A549 (cell line): ENCODE measurements at regions not wholly inside any gene's neighbourhood (a gene's known extent, or its start where the extent isn't known, plus 50 kb on each side); places are given as distances from the start of the nearest gene placed in this dataset.

Source experiments
- ATAC-seq, 2 experiments: fragments of 200-7000 bp in 1 of 2; fragments of >200 bp in 1 of 2; cut with Nextera tagmentation in 1 of 2; cut with Tn5 transposase in 1 of 2; 3 replicates each; pipeline versions ENCODE4 v1.8.0 to v1.9.1; 2018 to 2020; ENCODE audit warnings: mild to moderate bottlenecking in 1 of 2, moderate library complexity in 1 of 2
- CTCF ChIA-PET: fragments of 300-600 bp; sonication (Branson Sonifier 250); formaldehyde crosslinking; extraction: SDS; loops from one replicate; lab custom pipeline; 2021; ENCODE audit warnings: antibody characterized with exemption, inconsistent platforms; lab: Yijun Ruan, JAX
- POLR2A ChIA-PET: fragments of 350-600 bp; formaldehyde crosslinking; extraction: SDS; loops from one replicate; lab custom pipeline; 2021; ENCODE audit warnings: antibody characterized with exemption, inconsistent platforms; lab: Yijun Ruan, JAX
- DNase-seq, 2 experiments: peaks; one replicate each; pipeline versions ENCODE4 v3.0.0 to v3.0.0-alpha.2; 2011 to 2016; ENCODE audit warnings: low read depth in 1 of 2, low spot score in 1 of 2
- FAIRE-seq: peaks from 2 replicates; lab custom pipeline; 2011; peaks lifted over from hg19 to GRCh38; lab: Jason Lieb, UNC
- H3K27ac ChIP-seq, 2 experiments: fragments of >200 bp; sonication (Bioruptor Twin); formaldehyde crosslinking; 3 replicates each; pipeline ENCODE4 v1.5.1; 2016 to 2017
- H3K4me1 ChIP-seq: fragments of >200 bp; sonication (Bioruptor Twin); formaldehyde crosslinking; 3 replicates; pipeline ENCODE4 v1.6.1; 2016
- H3K4me2 ChIP-seq: fragments of >200 bp; sonication (Bioruptor Twin); formaldehyde crosslinking; 3 replicates; pipeline ENCODE4 v1.6.1; 2016
- H3K4me3 ChIP-seq: fragments of >200 bp; sonication (Bioruptor Twin); formaldehyde crosslinking; 3 replicates; pipeline ENCODE4 v1.5.1; 2016
- H3K9me3 ChIP-seq: fragments of >200 bp; sonication (Bioruptor Twin); formaldehyde crosslinking; 3 replicates; pipeline ENCODE4 v1.6.1; 2016
- CBX8 ChIP-seq: fragments of 200-600 bp; sonication (generic); IDR thresholded peaks from 2 replicates; pipeline ENCODE4 v1.6.1; 2016
- CHD2 ChIP-seq: fragments of 150-350 bp; IDR thresholded peaks from 2 replicates; pipeline ENCODE4 v1.6.1; 2014; ENCODE audit warnings: low read length; ENCODE audit not compliant: partially characterized antibody
- CHD4 ChIP-seq: fragments of 200-600 bp; sonication (generic); IDR thresholded peaks from 2 replicates; pipeline ENCODE4 v1.6.1; 2016; ENCODE audit warnings: antibody characterized with exemption, mild to moderate bottlenecking, borderline replicate concordance
- EP300 ChIP-seq, 2 experiments: fragments of >200 bp; sonication (Bioruptor Twin); formaldehyde crosslinking; IDR thresholded peaks; 2 replicates in 1 of 2; 3 replicates in 1 of 2; pipeline ENCODE4 v1.6.1; 2016 to 2017
- FOSL2 ChIP-seq, 2 experiments: fragments of 450-650 bp in 1 of 2; fragments of >200 bp in 1 of 2; sonication (Bioruptor Twin) in 1 of 2; formaldehyde crosslinking; IDR thresholded peaks; 2 replicates each; pipeline versions ENCODE4 v1.5.0 to v1.6.1; 2016 to 2020; ENCODE audit warnings: mild to moderate bottlenecking in 1 of 2, moderate library complexity in 1 of 2
- HDAC2 ChIP-seq: fragments of 200-600 bp; sonication (generic); IDR thresholded peaks from 2 replicates; pipeline ENCODE4 v1.6.1; 2016
- HOXB5 ChIP-seq: fragments of 250-450 bp; sonication (Bioruptor Pico); IDR thresholded peaks from 2 replicates; pipeline ENCODE4 v1.5.0; 2020; ENCODE audit warnings: mild to moderate bottlenecking, moderate library complexity
- KDM1A ChIP-seq: fragments of 200-600 bp; sonication (generic); IDR thresholded peaks from 2 replicates; pipeline ENCODE4 v1.6.1; 2016; ENCODE audit warnings: low read depth, mild to moderate bottlenecking
- NFE2L2 ChIP-seq: fragments of 150-350 bp; conservative IDR thresholded peaks from 2 replicates; pipeline ENCODE4 v1.6.1; 2014; ENCODE audit warnings: low read length
- NPAS2 ChIP-seq: fragments of 250-450 bp; sonication (Bioruptor Pico); IDR thresholded peaks from 2 replicates; pipeline ENCODE4 v1.8.0; 2022; ENCODE audit warnings: mild to moderate bottlenecking, moderate library complexity, borderline replicate concordance
- PHF8 ChIP-seq: fragments of 200-600 bp; sonication (generic); IDR thresholded peaks from 2 replicates; pipeline ENCODE4 v1.6.1; 2016; ENCODE audit warnings: low read depth, mild to moderate bottlenecking, antibody characterized with exemption, moderate library complexity, borderline replicate concordance
- POLR2A ChIP-seq: IDR thresholded peaks from 2 replicates; pipeline ENCODE4 v1.6.1; 2012; ENCODE audit warnings: mild to moderate bottlenecking, low read length
- RCOR1 ChIP-seq: fragments of 150-350 bp; IDR thresholded peaks from 2 replicates; pipeline ENCODE4 v1.6.1; 2014; ENCODE audit warnings: antibody characterized with exemption, low read length, low read depth
- RNF2 ChIP-seq: fragments of 200-600 bp; sonication (generic); IDR thresholded peaks from 2 replicates; pipeline ENCODE4 v1.6.1; 2016; ENCODE audit warnings: low read depth, mild to moderate bottlenecking, antibody characterized with exemption, moderate library complexity, borderline replicate concordance
- TFCP2L1 ChIP-seq: fragments of 250-450 bp; sonication (Bioruptor Pico); IDR thresholded peaks from 2 replicates; pipeline ENCODE4 v1.5.0; 2021; ENCODE audit warnings: mild to moderate bottlenecking
- ZC3H11A ChIP-seq: fragments of 450-650 bp; IDR thresholded peaks from 2 replicates; pipeline ENCODE4 v1.6.1; 2014; ENCODE audit warnings: antibody characterized with exemption, mild to moderate bottlenecking
- ZFP36 ChIP-seq: fragments of 450-650 bp; IDR thresholded peaks from 2 replicates; pipeline ENCODE4 v1.6.1; 2014; ENCODE audit warnings: borderline replicate concordance; ENCODE audit not compliant: partially characterized antibody
- ZNF302 ChIP-seq: fragments of 250-450 bp; sonication (Bioruptor Pico); IDR thresholded peaks from 2 replicates; pipeline ENCODE4 v1.9.0; 2021; ENCODE audit warnings: inconsistent platforms, mild to moderate bottlenecking, moderate library complexity
- WGBS: methylation state at CpG from one replicate; pipeline ENCODE4 v1.1.6; 2017; ENCODE audit errors: missing lambda C conversion rate; 5-methylcytosine and 5-hydroxymethylcytosine counted together
- TF ChIP-seq, protein P1 (sequence below): fragments of >200 bp; sonication (Bioruptor Twin); formaldehyde crosslinking; IDR thresholded peaks from 3 replicates; pipeline ENCODE4 v1.6.1; 2016
- TF ChIP-seq, protein P2 (sequence below): IDR thresholded peaks from 2 replicates; pipeline ENCODE4 v1.6.1; 2012; ENCODE audit warnings: low read depth, borderline replicate concordance
- TF ChIP-seq, protein P3 (sequence below): fragments of 250-450 bp; sonication (Bioruptor Pico); IDR thresholded peaks from 2 replicates; pipeline ENCODE4 v1.5.0; 2021; ENCODE audit warnings: mild to moderate bottlenecking, moderate library complexity, borderline replicate concordance
- TF ChIP-seq, protein P4 (sequence below): fragments of 200-600 bp; sonication (generic); IDR thresholded peaks from 2 replicates; pipeline ENCODE4 v1.6.1; 2016; ENCODE audit warnings: antibody characterized with exemption, mild to moderate bottlenecking, moderate library complexity

DNA sequence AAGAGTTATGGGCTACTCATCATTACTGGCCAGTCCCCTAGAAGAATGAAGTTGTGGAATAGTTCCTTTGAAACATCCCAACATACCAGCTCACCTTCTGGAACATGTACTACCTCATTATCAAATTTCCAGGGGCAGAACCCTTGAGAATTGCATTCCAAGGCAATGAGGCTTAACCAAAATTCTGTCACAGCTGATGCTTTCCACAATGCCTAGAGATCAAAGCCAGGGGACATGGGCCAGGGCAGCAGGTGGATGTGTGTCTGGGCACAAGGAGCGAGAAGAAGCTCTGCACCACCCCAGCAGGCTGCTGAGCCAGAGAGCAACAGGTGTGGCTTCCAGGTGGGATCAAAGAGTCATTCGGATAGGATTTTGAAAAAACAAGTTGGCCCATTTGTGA is 362.1 kb downstream of the EFNB2 start:
- ChIA-PET CTCF (no interaction called here), POLR2A (no interaction called here)
- H3K4me3 ChIP-seq, result no peak overlapping the region
- H3K4me2 ChIP-seq, result no peak overlapping the region
- WGBS, result 48% methylated on average over 2 of the region's 2 CpGs
- TF ChIP-seq KDM1A (no peak), PHF8 (no peak), ZFP36 (no peak), NFE2L2 (no peak), FOSL2 (IDR thresholded peaks at IDR 0.05) (no peak), FOSL2 (CRISPR knock-in tag; IDR thresholded peaks at IDR 0.05) (no peak), HOXB5 (CRISPR knock-in tag) (no peak), POLR2A (no peak), NPAS2 (CRISPR knock-in tag) (no peak), EP300 (IDR thresholded peaks at IDR 0.05) (no peak), CHD2 (no peak), TFCP2L1 (CRISPR knock-in tag) (no peak), CBX8 (no peak), ZNF302 (CRISPR knock-in tag) (no peak), ZC3H11A (no peak), RNF2 (no peak), RCOR1 (no peak)
- TF ChIP-seq, protein P1, sequence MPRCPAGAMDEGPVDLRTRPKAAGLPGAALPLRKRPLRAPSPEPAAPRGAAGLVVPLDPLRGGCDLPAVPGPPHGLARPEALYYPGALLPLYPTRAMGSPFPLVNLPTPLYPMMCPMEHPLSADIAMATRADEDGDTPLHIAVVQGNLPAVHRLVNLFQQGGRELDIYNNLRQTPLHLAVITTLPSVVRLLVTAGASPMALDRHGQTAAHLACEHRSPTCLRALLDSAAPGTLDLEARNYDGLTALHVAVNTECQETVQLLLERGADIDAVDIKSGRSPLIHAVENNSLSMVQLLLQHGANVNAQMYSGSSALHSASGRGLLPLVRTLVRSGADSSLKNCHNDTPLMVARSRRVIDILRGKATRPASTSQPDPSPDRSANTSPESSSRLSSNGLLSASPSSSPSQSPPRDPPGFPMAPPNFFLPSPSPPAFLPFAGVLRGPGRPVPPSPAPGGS, result no peak
- FAIRE-seq, result no peak
- no peaks in the 10 kb centered on the region for H3K4me1 ChIP-seq
- no peak for DNase-seq
- H3K9me3 ChIP-seq, result no peaks in the 10 kb centered on the region
- ATAC-seq, result no peak
- H3K27ac ChIP-seq, result no peak overlapping the region

DNA sequence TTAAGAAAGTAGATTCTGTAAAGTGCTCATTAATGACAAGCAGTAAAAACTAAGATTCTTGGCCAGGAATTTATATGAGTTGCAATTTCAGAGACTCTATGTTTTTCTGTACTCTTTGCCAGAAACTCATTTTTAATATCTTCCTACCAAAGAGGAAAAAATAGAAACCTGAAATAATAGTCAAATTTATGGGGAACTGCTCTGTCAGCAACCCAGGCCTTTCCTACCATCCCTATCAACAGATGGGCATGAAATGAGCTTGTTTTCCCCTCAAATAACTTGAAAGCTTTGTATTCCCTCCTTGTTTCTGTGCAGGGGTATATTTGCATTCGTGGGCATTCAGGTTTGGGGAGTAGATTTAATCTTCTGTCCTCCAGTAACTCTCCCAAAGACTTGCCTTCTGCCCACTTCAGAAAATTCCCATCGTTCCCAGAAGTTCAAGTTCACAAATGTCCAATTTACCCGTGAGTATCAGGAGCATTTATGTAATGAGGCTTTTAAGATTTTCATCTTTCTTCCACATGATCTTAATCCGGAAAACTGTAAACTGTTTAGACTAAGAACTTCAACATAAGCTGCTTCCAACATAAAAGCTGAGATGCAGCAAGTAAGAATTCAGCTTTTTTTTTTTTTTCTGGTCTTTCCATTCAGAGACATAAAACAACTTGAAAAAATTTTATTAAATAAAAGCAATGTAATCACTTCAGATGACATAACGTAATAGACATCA is 363.1 kb downstream of the EFNB2 start:
- 53% methylated on average over 5 of the region's 5 CpGs for WGBS
- Histone ChIP-seq H3K9me3 (no peaks in the 10 kb centered on the region), H3K4me1 (no peaks in the 10 kb centered on the region), H3K27ac (no peak overlapping the region), H3K4me3 (no peak overlapping the region), H3K4me2 (no peak overlapping the region)
- POLR2A ChIA-PET, result no interaction called here
- TF ChIP-seq CHD4 (no peak), KDM1A (no peak), HDAC2 (no peak)
- TF ChIP-seq, protein P2, sequence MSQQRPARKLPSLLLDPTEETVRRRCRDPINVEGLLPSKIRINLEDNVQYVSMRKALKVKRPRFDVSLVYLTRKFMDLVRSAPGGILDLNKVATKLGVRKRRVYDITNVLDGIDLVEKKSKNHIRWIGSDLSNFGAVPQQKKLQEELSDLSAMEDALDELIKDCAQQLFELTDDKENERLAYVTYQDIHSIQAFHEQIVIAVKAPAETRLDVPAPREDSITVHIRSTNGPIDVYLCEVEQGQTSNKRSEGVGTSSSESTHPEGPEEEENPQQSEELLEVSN, result no peak
- TF ChIP-seq, protein P3, sequence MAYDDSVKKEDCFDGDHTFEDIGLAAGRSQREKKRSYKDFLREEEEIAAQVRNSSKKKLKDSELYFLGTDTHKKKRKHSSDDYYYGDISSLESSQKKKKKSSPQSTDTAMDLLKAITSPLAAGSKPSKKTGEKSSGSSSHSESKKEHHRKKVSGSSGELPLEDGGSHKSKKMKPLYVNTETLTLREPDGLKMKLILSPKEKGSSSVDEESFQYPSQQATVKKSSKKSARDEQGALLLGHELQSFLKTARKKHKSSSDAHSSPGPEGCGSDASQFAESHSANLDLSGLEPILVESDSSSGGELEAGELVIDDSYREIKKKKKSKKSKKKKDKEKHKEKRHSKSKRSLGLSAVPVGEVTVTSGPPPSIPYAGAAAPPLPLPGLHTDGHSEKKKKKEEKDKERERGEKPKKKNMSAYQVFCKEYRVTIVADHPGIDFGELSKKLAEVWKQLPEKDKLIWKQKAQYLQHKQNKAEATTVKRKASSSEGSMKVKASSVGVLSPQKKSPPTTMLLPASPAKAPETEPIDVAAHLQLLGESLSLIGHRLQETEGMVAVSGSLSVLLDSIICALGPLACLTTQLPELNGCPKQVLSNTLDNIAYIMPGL, result no peak
- TF ChIP-seq, protein P4, sequence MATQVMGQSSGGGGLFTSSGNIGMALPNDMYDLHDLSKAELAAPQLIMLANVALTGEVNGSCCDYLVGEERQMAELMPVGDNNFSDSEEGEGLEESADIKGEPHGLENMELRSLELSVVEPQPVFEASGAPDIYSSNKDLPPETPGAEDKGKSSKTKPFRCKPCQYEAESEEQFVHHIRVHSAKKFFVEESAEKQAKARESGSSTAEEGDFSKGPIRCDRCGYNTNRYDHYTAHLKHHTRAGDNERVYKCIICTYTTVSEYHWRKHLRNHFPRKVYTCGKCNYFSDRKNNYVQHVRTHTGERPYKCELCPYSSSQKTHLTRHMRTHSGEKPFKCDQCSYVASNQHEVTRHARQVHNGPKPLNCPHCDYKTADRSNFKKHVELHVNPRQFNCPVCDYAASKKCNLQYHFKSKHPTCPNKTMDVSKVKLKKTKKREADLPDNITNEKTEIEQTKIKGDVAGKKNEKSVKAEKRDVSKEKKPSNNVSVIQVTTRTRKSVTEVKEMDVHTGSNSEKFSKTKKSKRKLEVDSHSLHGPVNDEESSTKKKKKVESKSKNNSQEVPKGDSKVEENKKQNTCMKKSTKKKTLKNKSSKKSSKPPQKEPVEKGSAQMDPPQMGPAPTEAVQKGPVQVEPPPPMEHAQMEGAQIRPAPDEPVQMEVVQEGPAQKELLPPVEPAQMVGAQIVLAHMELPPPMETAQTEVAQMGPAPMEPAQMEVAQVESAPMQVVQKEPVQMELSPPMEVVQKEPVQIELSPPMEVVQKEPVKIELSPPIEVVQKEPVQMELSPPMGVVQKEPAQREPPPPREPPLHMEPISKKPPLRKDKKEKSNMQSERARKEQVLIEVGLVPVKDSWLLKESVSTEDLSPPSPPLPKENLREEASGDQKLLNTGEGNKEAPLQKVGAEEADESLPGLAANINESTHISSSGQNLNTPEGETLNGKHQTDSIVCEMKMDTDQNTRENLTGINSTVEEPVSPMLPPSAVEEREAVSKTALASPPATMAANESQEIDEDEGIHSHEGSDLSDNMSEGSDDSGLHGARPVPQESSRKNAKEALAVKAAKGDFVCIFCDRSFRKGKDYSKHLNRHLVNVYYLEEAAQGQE, result no peak
- CTCF ChIA-PET, result no interaction called here
- DNase-seq (no peak), FAIRE-seq (no peak), ATAC-seq (no peak)
